Vagina (tissue), 2 donors: ENCODE measurements at regions not wholly inside any gene's neighbourhood (a gene's known extent, or its start where the extent isn't known, plus 50 kb on each side); places are given as distances from the start of the nearest gene placed in this dataset.

ENCODE experiments used
- POLR2A ChIP-seq, 2 donors: fragments of 450-650 bp; IDR thresholded peaks; one replicate each; pipeline ENCODE4 v1.6.1; 2017; ENCODE audit warnings: antibody characterized with exemption in 2 of 2, mild to moderate bottlenecking in 2 of 2, moderate library complexity in 2 of 2
- POLR2AphosphoS5 ChIP-seq, 2 donors: sonication (generic); formaldehyde crosslinking; IDR thresholded peaks; one replicate each; pipeline ENCODE4 v1.9.0; 2017; ENCODE audit warnings: antibody characterized with exemption in 2 of 2, mild to moderate bottlenecking in 2 of 2, low read depth in 1 of 2; ENCODE audit not compliant: insufficient read depth in 1 of 2
- TF ChIP-seq, protein P1 (sequence below), 3 experiments: fragments of 450-650 bp in 2 of 3; fragments of 200-600 bp in 1 of 3; sonication (generic) in 1 of 3; IDR thresholded peaks; one replicate each; pipeline ENCODE4 v1.5.1; 2017 to 2019; ENCODE audit warnings: antibody characterized with exemption in 3 of 3, mild to moderate bottlenecking in 2 of 3, moderate library complexity in 2 of 3

DNA sequence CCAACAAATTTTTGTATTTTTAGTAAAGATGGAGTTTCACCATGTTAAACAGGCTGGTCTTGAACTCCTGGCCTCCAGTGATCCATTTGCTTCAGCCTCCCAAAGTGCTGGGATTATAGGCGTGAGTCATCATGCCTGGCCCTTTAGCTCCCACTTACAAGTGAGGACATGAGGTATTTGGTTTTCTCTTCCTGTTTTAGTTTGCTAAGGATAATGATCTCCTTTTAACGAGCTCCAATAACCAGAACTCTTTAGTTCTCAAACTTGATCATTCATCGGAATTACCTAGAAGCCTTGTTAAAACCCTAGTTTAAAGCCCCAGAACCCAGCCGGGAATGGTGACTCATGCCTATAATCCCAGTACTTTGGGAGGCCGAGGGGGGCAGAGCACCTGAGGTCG, 481.4 kb downstream of the TYW1 start:
- TF ChIP-seq, protein P1, sequence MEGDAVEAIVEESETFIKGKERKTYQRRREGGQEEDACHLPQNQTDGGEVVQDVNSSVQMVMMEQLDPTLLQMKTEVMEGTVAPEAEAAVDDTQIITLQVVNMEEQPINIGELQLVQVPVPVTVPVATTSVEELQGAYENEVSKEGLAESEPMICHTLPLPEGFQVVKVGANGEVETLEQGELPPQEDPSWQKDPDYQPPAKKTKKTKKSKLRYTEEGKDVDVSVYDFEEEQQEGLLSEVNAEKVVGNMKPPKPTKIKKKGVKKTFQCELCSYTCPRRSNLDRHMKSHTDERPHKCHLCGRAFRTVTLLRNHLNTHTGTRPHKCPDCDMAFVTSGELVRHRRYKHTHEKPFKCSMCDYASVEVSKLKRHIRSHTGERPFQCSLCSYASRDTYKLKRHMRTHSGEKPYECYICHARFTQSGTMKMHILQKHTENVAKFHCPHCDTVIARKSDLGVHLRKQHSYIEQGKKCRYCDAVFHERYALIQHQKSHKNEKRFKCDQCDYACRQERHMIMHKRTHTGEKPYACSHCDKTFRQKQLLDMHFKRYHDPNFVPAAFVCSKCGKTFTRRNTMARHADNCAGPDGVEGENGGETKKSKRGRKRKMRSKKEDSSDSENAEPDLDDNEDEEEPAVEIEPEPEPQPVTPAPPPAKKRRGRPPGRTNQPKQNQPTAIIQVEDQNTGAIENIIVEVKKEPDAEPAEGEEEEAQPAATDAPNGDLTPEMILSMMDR (IDR thresholded peaks at IDR 0.05), result no peak
- TF ChIP-seq POLR2A (IDR thresholded peaks at IDR 0.05) (no peak), POLR2AphosphoS5 (IDR thresholded peaks at IDR 0.05; ENCODE audit: insufficient read depth in 1 of 2, low read depth in 1 of 2) (no peak)
